GM23338 (cell line): ENCODE measurements at regions not wholly inside any gene's neighbourhood (a gene's known extent, or its start where the extent isn't known, plus 50 kb on each side); places are given as distances from the start of the nearest gene placed in this dataset.

Experiments used
- EZH2 ChIP-seq: fragments of 200-600 bp; sonication (generic); IDR thresholded peaks from one replicate; pipeline ENCODE4 v1.8.0; 2017; ENCODE audit warnings: antibody characterized with exemption, mild to moderate bottlenecking, low read depth; ENCODE audit not compliant: unreplicated experiment
- REST ChIP-seq: IDR thresholded peaks from one replicate; pipeline ENCODE4 v1.6.1; 2018; ENCODE audit warnings: antibody characterized with exemption; ENCODE audit not compliant: unreplicated experiment

DNA sequence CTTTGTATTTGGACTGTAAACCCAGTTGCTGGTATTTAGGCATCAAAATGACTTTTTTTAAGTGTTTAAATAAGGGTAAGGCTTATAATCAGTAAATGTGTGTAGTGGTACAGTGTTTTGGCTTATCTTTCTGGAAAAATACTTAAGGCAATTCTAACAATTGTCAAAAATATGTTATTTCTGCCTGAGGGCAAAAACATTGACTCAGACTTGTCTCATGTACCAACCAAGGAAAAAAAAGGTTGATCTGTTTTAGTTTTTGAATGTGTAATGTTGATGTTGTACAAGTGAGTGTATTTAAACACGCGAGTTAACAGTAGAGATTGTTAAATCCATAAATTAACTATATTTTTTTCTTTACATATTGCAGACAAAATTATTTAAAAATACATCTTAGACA is 277.8 kb upstream of the TYRP1 start:
- TF ChIP-seq EZH2: no peak
- TF ChIP-seq REST: no peak
